HG02943 (cell line): ENCODE measurements at regions not wholly inside any gene's neighbourhood (a gene's known extent, or its start where the extent isn't known, plus 50 kb on each side); places are given as distances from the start of the nearest gene placed in this dataset.
"Not testable (repeated sequence)": the region's sequence is repeated elsewhere in the genome, so short reads cannot be mapped to it uniquely, and the experiment has no call there.

Source experiments
- ATAC-seq: cut with Tn5 transposase; IDR thresholded peaks from one replicate; pipeline ENCODE4 v1.9.1; 2021; ENCODE audit warnings: mild to moderate bottlenecking, low read depth, moderate library complexity; ENCODE audit not compliant: unreplicated experiment

DNA sequence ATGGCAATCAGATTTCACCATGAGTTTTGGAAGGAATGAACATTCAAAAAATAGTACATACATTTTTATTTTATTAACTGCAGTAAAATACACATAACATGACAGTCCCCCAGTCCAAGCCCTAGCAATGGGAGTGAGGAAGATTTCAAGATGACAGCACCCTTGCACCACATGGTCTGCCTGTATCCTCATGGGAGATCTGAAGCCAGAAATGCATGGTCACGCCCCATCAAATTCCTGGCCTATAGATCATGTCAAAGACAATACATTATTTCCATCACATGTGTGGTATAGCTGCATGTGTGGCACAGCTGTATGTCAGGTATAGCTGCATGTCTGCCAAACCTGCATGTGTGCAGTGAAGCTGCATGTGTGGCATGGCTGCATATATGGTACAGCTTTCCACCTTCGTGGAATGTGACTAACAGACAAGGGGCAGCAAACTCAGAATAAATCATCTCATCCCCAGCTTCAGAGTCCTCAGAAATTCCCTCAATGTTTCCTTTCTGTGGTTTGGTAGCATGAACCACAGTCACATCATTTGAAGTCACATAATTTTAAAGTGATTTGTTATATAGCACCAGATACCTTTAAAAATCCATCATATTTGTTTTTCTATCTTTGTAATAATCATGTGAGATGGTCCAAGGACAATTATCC is 518.2 kb upstream of the SOX11 start:
- no peak for ATAC-seq

DNA sequence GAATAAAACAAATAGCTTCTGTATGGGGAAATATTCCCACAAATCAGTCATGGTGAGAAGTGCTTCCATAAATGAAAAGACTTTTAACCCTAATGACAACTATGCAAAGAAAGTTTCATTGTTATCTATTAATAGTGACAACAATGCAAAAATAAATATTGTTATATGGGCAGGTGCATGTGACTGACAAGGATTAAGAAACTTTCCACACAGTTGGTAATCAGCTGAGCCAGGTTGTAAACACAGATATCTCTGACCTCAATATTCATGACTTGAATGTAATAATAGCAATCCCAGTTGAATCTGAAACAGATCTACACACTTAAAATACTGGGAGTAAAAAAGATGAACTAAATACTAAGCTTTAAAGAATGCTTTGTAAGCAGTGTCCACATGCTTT is 517.0 kb upstream of the SOX11 start:
- no peak for ATAC-seq

DNA sequence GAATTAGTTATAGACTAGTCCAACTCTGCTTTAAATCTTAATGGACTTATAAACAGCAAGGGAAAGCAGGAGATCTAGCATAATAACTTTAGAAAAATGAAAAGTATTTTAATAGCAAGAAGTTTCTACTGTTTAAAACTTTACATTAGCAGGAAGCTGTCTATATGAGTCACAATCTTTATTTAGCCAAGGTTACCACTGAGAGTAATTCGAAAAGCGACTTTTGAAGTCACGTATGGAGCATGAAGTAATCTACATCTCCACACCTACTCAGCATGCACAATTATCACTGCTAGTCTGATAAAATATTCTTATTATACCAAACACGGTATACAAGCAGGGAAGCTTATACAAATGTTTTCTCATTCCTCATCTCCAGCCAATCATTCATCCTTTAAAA is 515.4 kb upstream of the SOX11 start:
- no peak for ATAC-seq

DNA sequence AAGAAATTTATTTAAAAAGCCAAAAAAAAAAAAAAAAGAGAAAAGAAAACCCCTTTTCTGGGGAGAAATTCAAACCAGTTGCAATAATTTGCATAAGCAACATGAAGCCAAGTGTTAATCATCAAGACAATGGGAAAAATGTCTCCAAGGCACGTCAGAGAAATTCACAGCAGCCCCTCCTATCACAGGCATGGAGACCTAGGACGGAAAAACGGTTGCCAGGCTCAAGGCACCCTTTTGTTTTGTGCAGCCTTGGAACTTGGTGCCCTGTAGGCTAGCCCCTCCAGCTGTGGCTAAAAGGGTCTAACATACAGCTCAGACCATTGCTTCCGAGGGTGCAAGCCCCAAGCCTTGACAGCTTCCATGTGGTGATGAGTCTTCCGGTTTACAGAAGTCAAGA is 509.2 kb upstream of the SOX11 start:
- ATAC-seq: no peak

DNA sequence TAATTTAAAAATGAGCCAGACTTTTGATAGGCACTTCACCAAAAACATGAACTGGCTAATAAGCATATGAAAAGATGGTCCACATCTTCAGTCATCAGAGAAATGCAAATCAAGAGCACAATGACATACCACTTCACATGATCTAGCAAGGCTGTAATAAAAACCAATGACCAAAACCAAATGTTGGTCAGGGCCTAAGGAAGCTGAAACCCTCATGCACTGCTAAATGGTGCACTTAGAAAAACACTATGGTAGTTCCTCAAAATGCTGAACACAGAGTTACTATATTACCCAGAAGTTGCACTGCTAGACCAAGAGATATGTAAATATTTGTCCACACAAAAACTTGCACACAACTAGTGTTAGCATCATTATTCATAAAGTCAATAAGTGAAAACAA is 504.9 kb upstream of the SOX11 start:
- ATAC-seq: no peak

DNA sequence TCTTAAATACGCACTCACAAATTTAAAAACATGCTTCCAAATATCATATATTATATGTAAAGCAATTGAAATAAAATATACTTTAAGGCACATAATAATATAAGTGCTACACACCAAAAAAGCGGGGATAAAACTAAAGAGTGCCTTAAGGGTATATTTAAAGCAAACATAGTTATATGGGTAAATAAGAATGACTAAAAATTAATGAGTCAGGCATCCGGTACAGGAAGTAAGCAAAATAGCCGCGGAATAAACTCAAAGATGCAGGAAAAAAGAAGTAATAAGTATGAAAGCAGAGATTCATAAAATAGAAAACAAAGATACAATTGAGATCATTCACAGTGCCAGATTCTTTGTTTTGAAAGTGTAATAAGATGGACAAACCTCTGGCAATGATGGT is 503.5 kb upstream of the SOX11 start:
- ATAC-seq: no peak

DNA sequence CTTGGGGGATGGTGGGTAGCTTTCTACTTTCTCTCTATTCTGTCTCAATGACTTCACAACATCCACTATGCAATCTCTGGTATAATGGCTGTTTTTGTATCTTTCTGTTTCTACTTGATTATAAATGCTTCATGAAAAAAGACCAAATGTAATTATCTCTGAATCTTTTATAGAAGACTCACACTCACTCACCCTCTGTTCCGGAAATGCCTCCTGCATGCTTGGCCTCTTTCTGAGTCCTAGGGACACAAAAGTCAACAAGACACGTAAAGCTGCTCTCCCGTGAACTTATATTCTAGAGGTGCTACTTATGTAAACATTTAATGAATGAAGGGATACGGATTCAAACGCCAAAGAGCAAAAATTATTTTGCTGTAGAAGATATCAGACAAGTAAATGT is 502.2 kb upstream of the SOX11 start:
- no peak for ATAC-seq

DNA sequence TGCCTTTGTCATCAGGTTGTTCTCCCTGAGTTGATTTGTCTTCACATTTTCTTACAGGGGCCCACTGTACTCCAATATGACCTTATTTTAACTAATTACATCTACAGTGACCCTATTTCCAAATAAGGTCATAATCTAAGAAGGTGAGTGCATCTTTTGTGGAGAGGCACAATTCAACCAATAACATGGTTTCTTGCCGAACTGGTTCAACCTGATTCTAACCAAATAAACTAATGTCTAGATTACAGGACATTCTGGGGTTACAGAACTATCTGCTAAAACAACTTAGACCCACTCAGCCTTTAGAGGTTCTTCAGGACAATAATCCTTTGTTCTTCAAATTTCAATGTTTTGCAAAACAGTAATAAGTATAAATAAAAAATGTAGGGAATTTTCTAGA is 496.5 kb upstream of the SOX11 start:
- no peak for ATAC-seq

DNA sequence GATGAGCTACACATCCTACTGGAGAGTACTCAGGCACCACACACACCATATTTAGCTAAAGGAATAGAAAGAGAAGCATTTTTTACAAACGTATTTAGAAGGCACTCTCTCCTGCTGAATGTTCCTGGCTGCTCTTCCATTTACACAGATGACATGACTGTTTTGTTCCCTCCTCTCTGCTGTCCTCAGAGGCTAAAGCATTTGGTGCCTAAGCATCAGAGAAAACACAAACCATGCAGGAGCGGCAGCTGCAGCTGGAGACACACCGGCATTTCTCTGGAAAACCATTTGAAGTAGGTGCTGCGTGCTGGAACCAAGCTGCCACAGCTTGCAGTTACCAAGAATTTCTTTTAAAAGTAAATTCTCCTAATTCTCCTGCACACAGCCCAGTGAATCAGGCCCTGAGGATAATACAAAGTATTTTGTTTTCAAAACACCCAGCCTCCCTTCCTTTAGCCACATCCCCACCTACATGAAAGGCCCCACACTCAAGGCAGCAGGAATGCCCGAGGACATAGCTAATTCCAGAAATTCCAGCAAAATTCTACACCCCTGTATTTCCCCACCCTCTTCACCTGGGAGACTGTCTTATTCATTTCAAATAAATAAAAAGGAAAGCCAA is 488.9 kb upstream of the SOX11 start:
- no peak for ATAC-seq

DNA sequence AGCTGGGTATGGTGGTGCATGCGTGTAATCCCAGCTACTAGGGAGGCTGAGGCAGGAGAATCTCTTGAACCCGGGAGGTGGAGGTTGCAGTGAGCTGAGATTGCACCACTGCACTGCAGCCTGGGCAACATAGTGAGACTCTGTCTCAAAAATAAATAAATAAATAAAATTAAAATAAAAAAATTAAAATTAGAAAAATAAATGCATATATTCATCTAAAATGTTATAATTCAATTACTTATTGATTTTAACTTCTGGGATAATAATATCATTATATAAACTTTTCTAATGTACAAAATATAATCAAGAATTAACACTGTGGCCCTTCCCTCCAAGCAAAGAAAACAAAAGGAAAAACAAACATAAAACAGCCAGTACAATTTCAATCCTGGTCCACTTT is 485.4 kb upstream of the SOX11 start:
- ATAC-seq: not testable (repeated sequence)

DNA sequence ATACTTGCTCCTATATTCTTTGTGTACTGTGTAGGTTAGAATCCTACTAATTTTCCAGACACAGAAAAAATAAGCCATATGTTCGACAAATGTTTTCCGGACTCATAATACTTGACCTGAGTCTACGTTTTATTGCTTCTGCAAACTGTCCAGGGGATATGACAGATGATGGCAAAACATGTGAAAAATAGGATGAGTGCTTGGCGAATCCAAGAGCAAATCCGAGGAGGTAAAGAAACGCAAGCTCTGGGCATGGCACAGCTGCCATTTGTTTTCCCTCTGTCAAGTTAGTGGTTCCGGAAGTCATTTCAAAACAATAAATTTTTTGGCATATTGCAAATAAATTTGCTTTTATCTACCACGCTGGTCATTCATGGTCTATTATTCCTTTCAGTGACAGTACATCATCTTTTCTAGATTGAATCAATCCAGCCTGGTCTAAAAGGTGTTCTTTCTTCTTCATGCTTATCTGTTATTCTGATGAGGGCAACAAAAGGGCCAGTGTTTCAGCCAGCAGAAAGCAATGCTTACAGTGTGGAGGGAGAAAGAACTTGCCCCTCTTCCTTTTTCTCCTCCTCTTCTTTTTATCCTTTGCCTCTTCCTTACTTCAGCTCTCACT is 476.1 kb upstream of the SOX11 start:
- ATAC-seq: no peak

DNA sequence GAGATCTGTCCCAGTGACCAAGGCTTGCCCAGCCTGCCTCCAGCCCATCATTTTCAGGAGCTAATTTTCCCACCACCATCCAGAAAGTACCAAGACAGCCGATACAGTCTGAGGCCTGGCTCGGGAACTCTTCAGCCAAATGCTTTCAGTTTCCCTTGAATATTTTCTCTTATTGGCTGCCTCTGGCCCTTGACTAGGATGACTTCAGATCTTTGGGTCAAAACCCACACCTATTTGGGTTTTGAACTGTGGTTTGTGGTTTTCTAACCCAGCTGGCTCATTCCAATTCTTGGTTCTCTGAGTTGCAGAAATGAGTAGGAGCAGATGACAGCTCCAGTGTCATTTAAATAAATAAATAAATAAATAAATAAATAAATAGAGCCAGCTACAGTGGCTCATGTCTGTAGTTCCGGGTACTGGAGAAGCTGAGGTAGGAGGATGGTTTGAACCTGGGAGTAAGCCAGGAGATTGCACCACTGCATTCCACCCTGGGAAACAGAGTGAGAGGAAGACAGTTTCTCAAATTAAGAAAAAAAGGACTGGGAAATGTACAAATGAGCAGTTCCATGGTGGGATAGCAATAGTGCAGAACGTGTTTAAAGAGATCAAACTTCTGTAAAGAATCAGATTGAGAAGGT is 465.0 kb upstream of the SOX11 start:
- no peak for ATAC-seq

DNA sequence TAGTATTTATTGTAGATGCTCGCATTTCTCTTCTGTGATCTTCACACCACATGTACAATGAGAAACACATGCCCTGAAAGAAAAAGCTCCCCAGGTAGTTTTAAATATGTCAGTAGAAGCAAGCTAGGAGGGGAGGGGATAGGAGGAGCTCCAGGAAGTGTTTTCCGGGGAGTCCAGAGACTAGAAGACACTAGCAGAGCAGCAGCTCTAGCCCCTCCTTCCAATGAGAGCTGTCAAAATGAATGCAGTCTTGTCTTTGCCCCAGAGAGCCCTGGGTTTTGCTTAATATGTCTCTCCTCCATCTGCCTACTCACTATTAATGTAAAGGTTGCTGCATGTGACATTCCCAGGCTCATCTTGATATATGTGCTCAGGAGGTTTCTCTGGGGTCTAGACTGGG is 462.6 kb upstream of the SOX11 start:
- no peak for ATAC-seq

DNA sequence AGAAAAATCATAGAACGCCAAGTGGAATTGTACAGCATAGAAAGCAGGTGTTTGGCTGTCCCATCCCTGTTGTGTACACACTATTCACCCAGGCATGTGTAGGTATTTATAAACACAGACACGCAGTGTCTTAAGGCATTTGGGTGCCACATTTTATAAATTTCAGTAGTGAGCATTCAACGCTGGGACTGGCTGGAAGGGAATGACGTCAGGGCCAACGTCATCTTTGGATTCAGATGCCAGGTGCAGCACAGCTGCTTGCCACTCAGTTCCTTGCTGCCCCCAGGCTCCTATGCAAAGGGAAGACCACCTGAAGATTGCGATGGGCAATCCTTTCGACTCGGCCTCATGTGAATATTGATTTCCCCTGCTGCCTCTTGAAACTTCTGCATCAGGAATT is 461.7 kb upstream of the SOX11 start:
- no peak for ATAC-seq

DNA sequence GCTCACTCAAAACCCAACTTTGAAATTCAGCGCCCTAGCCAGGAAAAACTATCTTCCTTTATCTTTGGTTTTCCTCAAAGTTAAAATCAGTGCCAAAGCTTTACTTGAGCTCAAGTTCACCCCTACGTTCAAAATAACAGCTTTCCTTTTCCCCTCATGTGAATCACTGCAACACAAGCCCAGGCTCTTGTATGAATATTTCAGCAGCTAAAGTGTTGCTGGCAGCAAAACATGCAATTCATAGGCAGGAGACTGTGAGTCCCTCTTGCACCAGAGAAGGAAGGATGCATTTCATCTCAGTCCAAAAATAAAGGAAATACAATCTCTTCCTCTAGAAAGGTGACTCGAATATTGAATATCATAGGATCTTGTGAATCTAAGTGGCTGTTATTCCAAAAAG is 461.3 kb upstream of the SOX11 start:
- no peak for ATAC-seq

DNA sequence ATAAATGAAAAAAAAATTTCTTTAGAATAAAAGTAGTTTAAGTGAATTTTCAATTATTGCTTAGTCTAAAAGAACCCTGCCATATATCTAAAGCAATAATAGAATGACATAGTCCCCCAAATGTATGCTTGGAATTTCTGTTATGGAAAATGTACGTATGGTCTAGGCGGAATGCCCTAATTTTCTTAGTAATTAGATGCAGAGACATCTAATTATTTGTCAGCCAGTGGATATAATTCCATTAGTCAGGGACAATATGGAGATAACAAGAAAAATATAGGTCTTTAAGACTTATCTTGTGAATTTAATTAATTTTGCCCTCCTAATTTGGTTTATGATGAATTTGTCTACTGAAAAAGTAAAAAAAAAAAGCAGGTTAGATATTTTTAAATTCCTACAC is 460.9 kb upstream of the SOX11 start:
- no peak for ATAC-seq

DNA sequence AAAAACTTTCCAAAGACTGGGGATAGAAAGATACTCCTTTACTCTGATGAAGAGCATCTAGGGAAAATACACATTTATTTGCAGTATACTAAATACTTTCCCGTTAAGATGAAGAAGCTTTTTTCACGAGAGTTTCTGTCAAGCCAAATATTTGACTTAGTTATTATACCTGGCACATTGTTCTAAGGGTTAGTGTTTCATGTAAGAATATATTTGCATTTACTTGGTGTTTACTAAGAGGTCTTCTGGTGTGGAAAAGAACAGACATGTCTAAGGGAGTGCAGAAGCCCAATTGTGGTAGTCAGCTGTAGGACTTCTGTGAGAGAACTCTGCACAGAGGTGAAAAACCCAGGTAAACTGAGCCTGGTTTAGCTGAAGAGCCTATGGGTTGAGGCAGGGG is 457.6 kb upstream of the SOX11 start:
- ATAC-seq: no peak

DNA sequence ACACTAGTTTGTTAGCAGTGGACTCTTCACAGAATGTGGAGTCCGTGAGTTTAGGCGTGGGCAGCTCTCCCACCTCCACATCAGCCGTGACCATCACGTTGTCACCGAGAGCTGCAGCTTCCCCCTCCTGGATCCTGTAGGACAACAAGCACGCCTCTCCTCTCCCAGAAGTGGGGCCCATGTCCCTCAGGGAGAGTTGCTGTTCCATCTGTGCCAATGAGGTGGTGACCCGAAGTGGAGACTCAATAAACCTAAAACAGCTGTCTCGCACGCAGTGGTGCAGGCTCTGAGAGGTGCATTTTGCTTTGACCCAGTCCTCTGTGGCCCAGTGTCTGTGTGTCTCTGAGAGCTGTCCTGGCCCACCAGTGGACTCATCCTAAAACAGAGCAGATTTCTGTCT is 456.5 kb upstream of the SOX11 start:
- no peak for ATAC-seq

DNA sequence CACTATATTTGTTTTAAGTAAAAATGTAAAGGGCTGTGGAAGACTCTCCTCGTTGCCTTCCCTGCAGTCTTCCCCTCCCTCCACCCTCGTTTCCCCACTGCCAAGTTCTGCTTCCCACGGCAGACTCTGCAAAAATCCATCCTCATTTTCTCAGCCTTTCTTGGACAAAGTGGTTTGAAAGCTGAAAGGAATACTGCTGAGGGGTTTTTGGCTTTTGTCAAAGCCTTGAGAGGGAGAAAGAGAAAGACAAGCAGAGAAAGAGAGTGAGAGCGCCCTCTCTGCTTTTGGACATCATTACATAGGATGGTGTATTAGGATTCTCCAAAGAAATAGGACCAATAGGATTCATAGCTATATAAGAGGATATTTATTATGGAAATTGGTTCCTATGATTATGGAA is 455.9 kb upstream of the SOX11 start:
- no peak for ATAC-seq

DNA sequence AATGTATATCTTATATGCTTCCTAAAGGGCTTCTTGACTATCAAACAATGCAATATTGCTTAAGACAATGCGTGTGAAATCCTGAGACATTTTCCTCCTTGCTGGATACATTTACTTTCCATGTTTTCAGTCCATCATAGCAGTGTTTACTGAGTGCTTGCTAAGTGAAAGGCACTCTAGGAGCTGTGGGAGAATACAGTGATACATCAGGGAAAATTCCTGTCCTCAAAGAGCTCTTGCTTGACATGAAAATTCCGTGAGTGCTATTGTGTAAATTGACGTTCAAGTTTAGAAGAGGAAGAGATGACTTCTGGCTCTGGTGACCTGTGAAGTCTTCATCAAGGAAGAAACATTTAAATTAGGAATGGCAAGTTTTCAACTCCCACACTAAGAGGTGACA is 449.4 kb upstream of the SOX11 start:
- ATAC-seq: no peak

DNA sequence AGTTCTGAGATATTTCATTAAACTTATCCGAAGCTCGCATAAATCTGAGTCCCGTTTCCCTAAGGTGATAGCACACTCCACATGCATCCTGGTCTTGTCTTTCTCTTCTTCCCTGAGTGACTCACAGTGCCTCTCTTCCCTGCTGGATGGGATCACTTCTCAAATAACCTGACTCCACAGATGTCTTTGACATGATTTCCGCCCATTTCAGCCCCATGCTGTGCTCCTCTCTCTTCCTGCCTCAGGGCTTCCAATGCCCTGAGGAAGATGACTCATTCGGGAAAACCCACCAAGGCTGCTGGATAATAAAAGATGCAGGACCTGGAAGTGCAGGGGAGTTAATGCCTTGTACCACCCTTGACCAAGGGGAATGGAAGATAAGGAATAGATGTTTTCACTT is 441.7 kb upstream of the SOX11 start:
- ATAC-seq: no peak

DNA sequence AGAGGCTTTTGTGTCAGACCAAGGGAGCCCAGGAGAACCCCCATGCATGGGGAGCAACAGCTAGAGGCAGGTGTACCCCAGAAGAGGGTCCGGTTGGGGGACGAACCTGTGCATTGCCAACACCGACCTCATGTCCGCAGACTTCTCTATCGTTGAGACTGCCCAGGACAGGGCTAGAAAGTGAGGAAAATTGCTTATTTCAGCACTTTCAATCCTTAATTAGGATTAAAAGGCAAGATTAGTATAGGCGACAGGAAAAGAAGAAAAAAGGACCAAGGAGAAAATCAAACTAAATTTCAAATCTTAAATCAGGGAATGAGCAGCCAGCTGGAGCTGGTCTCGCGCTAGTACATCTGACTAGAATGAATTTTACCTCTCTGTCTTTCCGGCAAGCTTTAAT is 438.9 kb upstream of the SOX11 start:
- ATAC-seq: no peak
